KG1 (cell line): ENCODE measurements at regions not wholly inside any gene's neighbourhood (a gene's known extent, or its start where the extent isn't known, plus 50 kb on each side); places are given as distances from the start of the nearest gene placed in this dataset.
"Not testable (repeated sequence)": the region's sequence is repeated elsewhere in the genome, so short reads cannot be mapped to it uniquely, and the experiment has no call there.

Experiments
- DNase-seq: peaks from one replicate; lab custom pipeline; 2025; lab: John Stamatoyannopoulos, UW

GRCh38 chr10:118805146-118805545 lies 50.4 kb upstream of the CACUL1 start:
- no peak for DNase-seq

- DNase-seq = no peak
Observed at GRCh38 chr10:118807512-118808305, 52.9 kb upstream of the CACUL1 start.

- no peak for DNase-seq
Observed at GRCh38 chr10:118808601-118809356, 54.0 kb upstream of the CACUL1 start.

GRCh38 chr10:118809357-118810220 lies 54.8 kb upstream of the CACUL1 start:
- DNase-seq = no peak

GRCh38 chr10:118810796-118811505 lies 56.2 kb upstream of the CACUL1 start:
- DNase-seq = no peak

GRCh38 chr10:118811675-118812392 lies 57.1 kb upstream of the CACUL1 start:
- no peak for DNase-seq

GRCh38 chr10:118812393-118812740 lies 57.6 kb upstream of the CACUL1 start:
- no peak for DNase-seq

GRCh38 chr10:118813001-118813400 lies 58.2 kb upstream of the CACUL1 start:
- not testable (repeated sequence) for DNase-seq

GRCh38 chr10:118816471-118817168 lies 61.9 kb upstream of the CACUL1 start:
- no peak for DNase-seq

- no peak for DNase-seq
Observed at GRCh38 chr10:118817328-118818068, 62.7 kb upstream of the CACUL1 start.

- no peak for DNase-seq
Observed at GRCh38 chr10:118818621-118819221, 64.0 kb upstream of the CACUL1 start.

GRCh38 chr10:118820326-118821116 lies 65.8 kb upstream of the CACUL1 start:
- DNase-seq = no peak

- DNase-seq = no peak
Observed at GRCh38 chr10:118823256-118823907, 68.6 kb upstream of the CACUL1 start.

- no peak for DNase-seq
Observed at GRCh38 chr10:118827053-118827452, 72.3 kb upstream of the CACUL1 start.

- DNase-seq = no peak
Observed at GRCh38 chr10:118827466-118828155, 72.8 kb upstream of the CACUL1 start.

- DNase-seq = no peak
Observed at GRCh38 chr10:118832241-118832651, 77.5 kb upstream of the CACUL1 start.

- not testable (repeated sequence) for DNase-seq
Observed at GRCh38 chr10:118834370-118834769, 79.6 kb upstream of the CACUL1 start.
